Muscle of leg (tissue), 3 donors: ENCODE measurements at regions not wholly inside any gene's neighbourhood (a gene's known extent, or its start where the extent isn't known, plus 50 kb on each side); places are given as distances from the start of the nearest gene placed in this dataset.

Experiments
- DNase-seq: peaks from one replicate; pipeline ENCODE4 v3.0.0; 2013
- H3K27ac ChIP-seq: one replicate; pipeline ENCODE4 v1.5.1; 2013; ENCODE audit warnings: mild to moderate bottlenecking, low read length, control low read depth
- H3K27me3 ChIP-seq: one replicate; pipeline ENCODE4 v1.6.1; 2013; ENCODE audit warnings: low read length; ENCODE audit not compliant: control insufficient read depth, insufficient read depth
- H3K36me3 ChIP-seq: one replicate; pipeline ENCODE4 v1.6.1; 2013; ENCODE audit warnings: low read length; ENCODE audit not compliant: control insufficient read depth, insufficient read depth
- H3K4me1 ChIP-seq: one replicate; pipeline ENCODE4 v1.6.1; 2013; ENCODE audit warnings: low read length; ENCODE audit not compliant: control insufficient read depth, insufficient read depth
- H3K4me3 ChIP-seq: one replicate; pipeline ENCODE4 v1.5.1; 2013; ENCODE audit warnings: low read length, control low read depth
- H3K9me3 ChIP-seq: replicated peaks from 2 replicates; pipeline ENCODE4 v1.6.1; 2013; ENCODE audit warnings: low read depth, low read length; ENCODE audit not compliant: control insufficient read depth
- WGBS: methylation state at CpG from one replicate; pipeline ENCODE4 v1.1.5; 2013; ENCODE audit warnings: missing lambda C conversion rate; ENCODE audit not compliant: insufficient coverage; 5-methylcytosine and 5-hydroxymethylcytosine counted together

DNA sequence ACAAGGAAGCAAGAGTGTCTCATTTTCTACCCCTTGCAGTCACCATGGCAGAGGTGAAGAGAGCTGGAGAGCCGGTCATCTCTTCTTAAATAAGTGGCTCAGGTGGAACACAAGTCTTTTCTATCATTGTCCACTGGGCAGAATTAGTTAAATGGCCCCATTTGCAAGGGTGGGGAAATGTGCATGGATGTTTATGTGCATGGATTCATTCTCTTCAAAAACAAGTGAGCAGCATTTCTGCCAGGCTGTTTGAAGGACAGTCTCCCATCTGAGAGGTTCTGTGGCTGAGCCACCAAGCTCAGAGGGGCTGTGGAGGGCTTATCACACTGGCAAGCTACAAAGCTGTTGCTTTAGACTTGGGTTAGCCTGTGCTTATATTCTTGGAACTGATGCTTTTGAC, 370.3 kb upstream of the MTPN start:
- DNase-seq = no peak
- H3K27ac ChIP-seq = no peak overlapping the region
- no CpG with 5 or more reads among the region's 1 CpG for WGBS

GRCh38 chr7:136342251-136342650, 365.1 kb upstream of the MTPN start:
- H3K27me3 ChIP-seq = no peaks in the 10 kb centered on the region
- DNase-seq = peak; percentile 85
- no peaks in the 10 kb centered on the region for H3K36me3 ChIP-seq

More for the DNA sequence above, 370.3 kb upstream of the MTPN start:
- H3K27me3 ChIP-seq = no peaks in the 10 kb centered on the region
- no peaks in the 10 kb centered on the region for H3K9me3 ChIP-seq
- no peaks in the 10 kb centered on the region for H3K36me3 ChIP-seq
- H3K4me1 ChIP-seq = no peaks in the 10 kb centered on the region
- no peak overlapping the region for H3K4me3 ChIP-seq

GRCh38 chr7:136339464-136339863, 362.3 kb upstream of the MTPN start:
- H3K27me3 ChIP-seq = no peaks in the 10 kb centered on the region
- H3K4me1 ChIP-seq = no peaks in the 10 kb centered on the region
- no peak for DNase-seq
- H3K4me3 ChIP-seq = no peak overlapping the region
- no peaks in the 10 kb centered on the region for H3K9me3 ChIP-seq
- no peak overlapping the region for H3K27ac ChIP-seq
- H3K36me3 ChIP-seq = no peaks in the 10 kb centered on the region

More at GRCh38 chr7:136342251-136342650, 365.1 kb upstream of the MTPN start:
- Histone ChIP-seq H3K4me3 (no peak overlapping the region), H3K9me3 (no peaks in the 10 kb centered on the region), H3K4me1 (no peaks in the 10 kb centered on the region), H3K27ac (no peak overlapping the region)

DNA sequence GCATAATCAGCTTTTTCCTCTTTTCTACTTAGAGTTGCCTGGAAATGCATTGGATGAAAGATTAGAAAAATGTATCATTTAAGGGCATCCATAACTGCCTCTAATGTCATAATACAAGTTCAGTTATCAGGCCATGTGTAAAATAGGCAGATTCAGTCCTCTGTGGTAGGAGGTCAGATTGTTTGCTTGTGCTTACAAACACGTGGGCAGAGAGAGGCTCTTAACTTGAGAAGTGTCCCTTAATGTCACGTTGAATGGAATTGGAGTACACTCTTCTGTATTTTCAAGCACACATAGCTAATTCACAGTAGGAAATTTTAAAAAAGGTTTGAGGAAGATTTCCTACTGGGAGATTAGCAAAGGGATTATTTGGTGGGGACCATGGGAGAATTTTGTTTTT, 359.8 kb upstream of the MTPN start:
- H3K9me3 ChIP-seq = no peaks in the 10 kb centered on the region
- H3K4me3 ChIP-seq = no peak overlapping the region
- no peaks in the 10 kb centered on the region for H3K27me3 ChIP-seq
- H3K27ac ChIP-seq = no peak overlapping the region
- H3K36me3 ChIP-seq = no peaks in the 10 kb centered on the region
- no peak for DNase-seq
- WGBS = no CpG with 5 or more reads among the region's 2 CpGs
- H3K4me1 ChIP-seq = no peaks in the 10 kb centered on the region

GRCh38 chr7:136333636-136334035, 356.5 kb upstream of the MTPN start:
- H3K4me3 ChIP-seq = no peak overlapping the region
- no peak for DNase-seq
- no peaks in the 10 kb centered on the region for H3K36me3 ChIP-seq
- no peaks in the 10 kb centered on the region for H3K9me3 ChIP-seq
- no peaks in the 10 kb centered on the region for H3K4me1 ChIP-seq
- H3K27ac ChIP-seq = no peak overlapping the region
- H3K27me3 ChIP-seq = no peaks in the 10 kb centered on the region
- WGBS = 54% methylated on average over 2 of the region's 2 CpGs

DNA sequence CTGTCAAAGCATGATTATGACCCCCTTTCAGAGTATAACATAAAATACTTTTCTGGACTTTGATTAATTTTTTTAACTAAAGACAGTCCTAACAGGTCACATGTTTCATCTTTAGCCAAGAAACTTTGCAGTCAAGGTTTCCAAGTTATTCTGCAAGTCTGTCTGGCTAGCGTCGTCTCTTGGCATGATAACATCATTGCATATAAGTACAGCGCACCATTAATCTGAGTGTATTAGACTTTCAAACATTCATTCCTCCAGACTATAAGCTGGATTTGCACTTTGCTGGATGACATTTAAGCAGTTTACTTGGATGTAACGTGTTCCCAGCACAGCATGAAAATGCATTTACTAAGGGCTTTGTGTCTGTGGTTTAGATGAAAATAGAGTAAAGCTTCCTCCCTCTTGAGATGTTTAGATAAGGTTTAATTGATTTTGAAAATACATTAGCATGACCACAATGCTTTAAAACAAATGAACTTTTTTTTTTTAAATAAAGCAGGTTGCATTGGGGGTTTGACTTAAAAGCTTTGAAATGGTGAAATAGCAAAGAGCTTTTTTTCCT, 349.0 kb upstream of the MTPN start:
- no CpG with 5 or more reads among the region's 4 CpGs for WGBS
- H3K27me3 ChIP-seq = no peaks in the 10 kb centered on the region
- no peaks in the 10 kb centered on the region for H3K36me3 ChIP-seq
- H3K27ac ChIP-seq = no peak overlapping the region
- H3K4me3 ChIP-seq = no peak overlapping the region
- peak; percentile 73 for DNase-seq
- no peaks in the 10 kb centered on the region for H3K4me1 ChIP-seq
- H3K9me3 ChIP-seq = no peaks in the 10 kb centered on the region

GRCh38 chr7:136325578-136325977, 348.4 kb upstream of the MTPN start:
- peak; percentile 7 for DNase-seq
- Histone ChIP-seq H3K9me3 (no peaks in the 10 kb centered on the region), H3K4me1 (no peaks in the 10 kb centered on the region), H3K27ac (no peak overlapping the region), H3K4me3 (no peak overlapping the region), H3K36me3 (no peaks in the 10 kb centered on the region), H3K27me3 (no peaks in the 10 kb centered on the region)
- no CpG with 5 or more reads among the region's 2 CpGs for whole genome bisulfite sequencing

GRCh38 chr7:136325027-136325426, 347.9 kb upstream of the MTPN start:
- peak; percentile 76 for DNase-seq
- H3K4me1 ChIP-seq = no peaks in the 10 kb centered on the region
- H3K36me3 ChIP-seq = no peaks in the 10 kb centered on the region
- H3K27ac ChIP-seq = no peak overlapping the region
- WGBS = 20% methylated on average over 1 of the region's 2 CpGs
- no peaks in the 10 kb centered on the region for H3K27me3 ChIP-seq
- H3K9me3 ChIP-seq = no peaks in the 10 kb centered on the region
- no peak overlapping the region for H3K4me3 ChIP-seq

- Histone ChIP-seq H3K4me1 (no peaks in the 10 kb centered on the region), H3K27me3 (no peaks in the 10 kb centered on the region), H3K27ac (no peak overlapping the region), H3K9me3 (no peaks in the 10 kb centered on the region), H3K36me3 (no peaks in the 10 kb centered on the region), H3K4me3 (no peak overlapping the region)
- DNase-seq = peak; percentile 46
- WGBS = 20% methylated on average over 1 of the region's 4 CpGs
Measured at GRCh38 chr7:136324073-136324704, 347.0 kb upstream of the MTPN start.

DNA sequence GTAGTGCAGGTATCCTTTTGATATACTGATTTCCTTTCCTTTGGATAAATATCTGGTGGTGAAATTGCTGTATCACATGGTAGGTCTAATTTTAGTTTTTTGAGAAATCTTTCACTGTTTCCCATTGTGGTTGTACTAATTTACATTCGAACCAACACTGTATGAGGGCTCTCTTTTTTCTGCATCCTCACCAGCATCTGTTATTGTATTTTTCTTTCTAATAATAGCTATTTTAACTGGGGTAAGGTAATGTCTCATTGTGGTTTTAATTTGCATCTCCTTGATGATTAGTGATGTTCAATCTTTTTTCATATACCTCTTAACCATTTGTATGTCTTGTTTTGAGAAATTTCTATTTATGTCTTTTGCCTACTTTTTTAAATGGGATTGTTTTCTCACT, 335.4 kb upstream of the MTPN start:
- DNase-seq = no peak
- Histone ChIP-seq H3K36me3 (no peaks in the 10 kb centered on the region), H3K4me3 (no peak overlapping the region), H3K9me3 (peaks cover 5% of the 10 kb centered on the region), H3K4me1 (no peaks in the 10 kb centered on the region), H3K27ac (no peak overlapping the region), H3K27me3 (no peaks in the 10 kb centered on the region)
- WGBS = no CpG with 5 or more reads among the region's 1 CpG

DNA sequence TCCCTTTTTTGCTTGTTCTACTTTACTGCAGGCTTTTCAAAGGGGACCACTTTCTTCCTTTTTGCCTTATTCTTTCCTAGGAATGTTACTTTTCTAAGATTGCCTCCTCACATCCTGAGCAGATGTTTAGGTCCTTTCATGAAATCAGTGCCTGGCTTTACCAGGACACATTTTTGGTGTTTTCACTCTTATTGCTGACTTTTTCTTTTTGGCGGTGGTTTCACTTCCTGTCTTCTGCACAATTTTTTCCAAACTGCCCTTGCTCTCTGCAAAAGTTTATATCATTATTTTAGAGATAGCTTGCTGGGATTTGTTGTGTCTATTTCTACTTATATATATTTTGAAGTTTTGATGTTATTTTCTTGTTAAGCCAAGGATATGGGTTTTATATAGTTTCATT, 332.2 kb upstream of the MTPN start:
- Histone ChIP-seq H3K36me3 (no peaks in the 10 kb centered on the region), H3K4me3 (no peak overlapping the region), H3K27me3 (no peaks in the 10 kb centered on the region), H3K9me3 (peaks cover 5% of the 10 kb centered on the region), H3K4me1 (no peaks in the 10 kb centered on the region), H3K27ac (no peak overlapping the region)
- peak; percentile 20 for DNase-seq
- no CpG with 5 or more reads among the region's 1 CpG for WGBS
